ENCODE measurements at regions not wholly inside any gene's neighbourhood (a gene's known extent, or its start where the extent isn't known, plus 50 kb on each side); places are given as distances from the start of the nearest gene placed in this dataset.
"Not testable (repeated sequence)": the region's sequence is repeated elsewhere in the genome, so short reads cannot be mapped to it uniquely, and the experiment has no call there.

GRCh38 chr2:40665493-40666232 is 213.8 kb upstream of the SLC8A1 start:
- no peaks in the 10 kb centered on the region for H3K36me3 Mint-ChIP-seq
- no peaks in the 10 kb centered on the region for H3K27me3 Mint-ChIP-seq
- peaks cover 18% of the 10 kb centered on the region for H3K4me1 Mint-ChIP-seq (ENCODE audit: unreplicated experiment)
- no peak overlapping the region for H3K4me3 Mint-ChIP-seq
- no peak for DNase-seq (ENCODE audit: extremely low spot score, unreplicated experiment)
- no peak overlapping the region for H3K27ac Mint-ChIP-seq
- no peaks in the 10 kb centered on the region for H3K9me3 Mint-ChIP-seq
- no peak for TF ChIP-seq CTCF (conservative IDR thresholded peaks at IDR 0.05)

GRCh38 chr2:40666398-40666797 is 214.5 kb upstream of the SLC8A1 start:
- Mint-ChIP-seq H3K9me3 (no peaks in the 10 kb centered on the region), H3K4me1 (ENCODE audit: unreplicated experiment) (peaks cover 18% of the 10 kb centered on the region), H3K27ac (peak overlapping the region; percentile 38), H3K27me3 (no peaks in the 10 kb centered on the region), H3K4me3 (no peak overlapping the region), H3K36me3 (no peaks in the 10 kb centered on the region)
- no peak for DNase-seq (ENCODE audit: extremely low spot score, unreplicated experiment)
- TF ChIP-seq CTCF (conservative IDR thresholded peaks at IDR 0.05): no peak

GRCh38 chr2:40668425-40668824 is 216.5 kb upstream of the SLC8A1 start:
- Mint-ChIP-seq H3K36me3 (no peaks in the 10 kb centered on the region), H3K9me3 (no peaks in the 10 kb centered on the region), H3K27ac (no peak overlapping the region), H3K4me1 (ENCODE audit: unreplicated experiment) (peaks cover 18% of the 10 kb centered on the region), H3K4me3 (no peak overlapping the region), H3K27me3 (no peaks in the 10 kb centered on the region)
- no peak for TF ChIP-seq CTCF (conservative IDR thresholded peaks at IDR 0.05)
- DNase-seq (ENCODE audit: extremely low spot score, unreplicated experiment): no peak

- DNase-seq (ENCODE audit: extremely low spot score, unreplicated experiment); H3K9me3 Mint-ChIP-seq; H3K4me3 Mint-ChIP-seq; H3K36me3 Mint-ChIP-seq; H3K27me3 Mint-ChIP-seq; H3K27ac Mint-ChIP-seq; H3K4me1 Mint-ChIP-seq (ENCODE audit: unreplicated experiment): not testable (repeated sequence)
These were observed 224.4 kb upstream of the SLC8A1 start for GRCh38 chr2:40676134-40676790.

GRCh38 chr2:40680547-40680946 is 228.7 kb upstream of the SLC8A1 start:
- Mint-ChIP-seq H3K4me1 (ENCODE audit: unreplicated experiment) (peaks cover 3% of the 10 kb centered on the region), H3K36me3 (no peaks in the 10 kb centered on the region), H3K27me3 (no peaks in the 10 kb centered on the region), H3K27ac (no peak overlapping the region), H3K4me3 (no peak overlapping the region), H3K9me3 (no peaks in the 10 kb centered on the region)
- DNase-seq (ENCODE audit: extremely low spot score, unreplicated experiment): no peak
- no peak for TF ChIP-seq CTCF (conservative IDR thresholded peaks at IDR 0.05)

- no peaks in the 10 kb centered on the region for H3K9me3 Mint-ChIP-seq
- H3K27ac Mint-ChIP-seq: no peak overlapping the region
- no peak overlapping the region for H3K4me3 Mint-ChIP-seq
- no peak for TF ChIP-seq CTCF (conservative IDR thresholded peaks at IDR 0.05)
- H3K36me3 Mint-ChIP-seq: no peaks in the 10 kb centered on the region
- DNase-seq (ENCODE audit: extremely low spot score, unreplicated experiment): no peak
- no peaks in the 10 kb centered on the region for H3K27me3 Mint-ChIP-seq
- H3K4me1 Mint-ChIP-seq (ENCODE audit: unreplicated experiment): no peaks in the 10 kb centered on the region
These were observed 238.1 kb upstream of the SLC8A1 start for GRCh38 chr2:40690036-40690435.

Measured in type B pancreatic cell (in vitro differentiated cells).